HG02885 (cell line): ENCODE measurements at regions not wholly inside any gene's neighbourhood (a gene's known extent, or its start where the extent isn't known, plus 50 kb on each side); places are given as distances from the start of the nearest gene placed in this dataset.
"Not testable (repeated sequence)": the region's sequence is repeated elsewhere in the genome, so short reads cannot be mapped to it uniquely, and the experiment has no call there.

Source experiments
- ATAC-seq: cut with Tn5 transposase; IDR thresholded peaks from one replicate; pipeline ENCODE4 v1.9.1; 2021; ENCODE audit warnings: mild to moderate bottlenecking; ENCODE audit not compliant: unreplicated experiment, poor library complexity

DNA sequence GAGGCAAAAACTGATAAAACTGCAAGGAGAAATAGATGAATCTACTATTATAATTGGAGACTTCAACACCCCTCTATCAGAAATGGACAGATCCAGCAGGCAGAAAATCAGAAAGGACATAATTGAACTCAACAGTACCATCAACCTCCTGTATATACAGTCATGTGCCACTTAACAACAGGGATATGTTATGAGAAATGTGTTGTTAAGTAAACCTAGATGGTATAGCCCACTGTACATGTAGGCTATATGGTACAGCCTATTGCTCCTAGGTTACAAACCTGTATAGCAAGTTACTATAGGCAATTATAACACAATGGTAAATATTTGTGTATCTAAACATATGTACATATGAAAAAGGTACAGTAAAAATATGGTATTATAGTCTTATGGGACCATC is 66.8 kb upstream of the PHF21A start:
- ATAC-seq, result no peak

DNA sequence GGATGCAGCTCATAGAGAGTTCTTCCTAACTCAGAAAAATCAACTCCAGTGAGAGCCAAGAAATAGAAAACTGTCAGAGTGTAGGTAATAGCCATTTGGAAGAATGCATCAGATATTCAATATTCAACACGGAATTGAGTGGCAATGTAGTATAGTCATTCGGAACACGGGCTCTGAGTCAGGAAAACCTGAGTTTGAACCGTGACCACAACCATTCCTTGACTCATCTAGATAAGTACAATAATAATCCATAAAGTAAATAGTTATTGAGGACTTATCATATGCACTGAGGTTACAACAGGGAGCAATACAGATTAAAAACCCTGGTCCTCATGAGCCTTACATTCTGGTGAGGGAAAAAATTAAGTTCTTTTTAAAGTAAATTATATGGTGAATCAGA is 62.6 kb upstream of the PHF21A start:
- ATAC-seq, result no peak

DNA sequence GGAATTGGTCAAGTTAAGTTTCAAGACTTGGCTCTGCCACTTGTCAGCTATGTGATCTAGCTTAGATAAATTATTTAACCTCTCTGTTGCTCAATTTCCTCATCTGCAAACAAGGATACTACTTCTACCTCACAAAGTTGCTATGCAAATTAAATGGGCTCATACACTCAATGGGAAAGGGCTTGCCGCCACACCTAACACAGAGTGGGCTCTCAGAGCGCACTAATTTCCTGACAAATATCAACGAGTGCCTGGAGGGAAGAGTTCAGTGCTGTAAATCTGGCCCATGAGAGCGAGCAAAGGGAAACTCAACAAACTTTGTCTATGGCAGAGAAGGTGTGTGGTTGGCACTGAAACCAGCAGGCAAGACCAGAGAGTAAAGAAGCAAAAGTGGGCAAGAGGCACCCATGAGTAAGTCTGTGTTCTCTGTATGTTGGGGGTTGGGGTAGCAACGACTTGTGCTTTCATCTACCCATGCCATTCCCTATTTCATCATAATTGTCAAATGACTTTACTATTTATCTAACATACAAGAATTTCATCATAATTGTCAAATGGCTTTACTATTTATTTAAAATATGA is 60.7 kb upstream of the PHF21A start:
- no peak for ATAC-seq

DNA sequence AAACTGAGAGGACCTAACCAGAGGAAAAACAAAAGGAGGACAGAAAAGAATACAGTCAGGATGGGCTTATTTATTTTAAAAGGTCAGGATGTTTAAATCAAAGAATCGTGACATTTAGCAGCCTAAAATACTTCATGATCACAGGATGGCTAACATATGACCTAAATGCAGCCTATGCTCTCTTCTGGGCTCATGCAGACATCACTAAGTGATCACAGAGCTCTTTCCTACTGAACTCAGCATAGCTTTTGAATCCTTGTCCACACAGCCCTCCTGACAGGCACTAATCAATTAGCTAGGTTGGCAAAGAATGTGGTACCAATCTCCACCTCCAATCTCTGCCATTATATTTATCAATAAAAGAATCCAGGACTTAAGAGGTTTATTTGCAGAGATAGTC is 60.1 kb upstream of the PHF21A start:
- ATAC-seq, result no peak

DNA sequence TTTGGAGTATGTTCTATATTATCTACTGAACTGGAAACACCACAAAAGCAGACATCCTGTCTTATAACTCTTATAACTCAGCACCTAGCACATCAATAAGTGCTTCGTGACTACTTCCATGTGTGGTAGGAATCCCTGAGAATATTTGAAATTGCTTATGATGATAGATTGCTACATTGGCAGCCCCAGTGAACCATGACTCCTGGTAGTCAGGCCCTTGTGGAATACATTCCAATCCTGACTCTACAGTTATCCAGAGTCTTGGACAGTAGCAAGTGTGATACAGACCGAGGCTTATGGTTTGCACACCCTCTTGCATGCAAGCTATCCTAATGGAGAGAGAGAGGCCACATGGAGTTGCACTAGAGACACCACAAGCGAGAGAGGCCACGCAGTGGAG is 59.5 kb upstream of the PHF21A start:
- ATAC-seq, result no peak

DNA sequence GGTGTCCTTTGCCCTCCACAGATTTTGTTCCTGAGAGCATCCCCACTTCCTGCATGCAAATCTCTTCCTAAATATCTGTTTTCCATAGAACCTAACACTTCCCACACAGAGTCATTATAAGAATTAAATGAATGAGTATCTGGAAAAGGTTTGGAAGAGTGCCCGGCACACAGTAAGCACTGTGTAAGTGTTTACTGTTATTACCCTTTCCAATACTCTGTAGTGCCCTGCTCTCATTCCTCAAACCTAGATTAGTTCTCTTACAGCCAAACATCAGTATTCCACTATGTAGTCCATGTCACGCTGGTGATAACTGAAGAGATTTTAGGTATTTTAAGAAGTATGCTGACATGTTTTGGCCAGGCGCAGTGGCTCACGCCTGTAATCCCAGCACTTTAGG is 57.3 kb upstream of the PHF21A start:
- ATAC-seq, result no peak

DNA sequence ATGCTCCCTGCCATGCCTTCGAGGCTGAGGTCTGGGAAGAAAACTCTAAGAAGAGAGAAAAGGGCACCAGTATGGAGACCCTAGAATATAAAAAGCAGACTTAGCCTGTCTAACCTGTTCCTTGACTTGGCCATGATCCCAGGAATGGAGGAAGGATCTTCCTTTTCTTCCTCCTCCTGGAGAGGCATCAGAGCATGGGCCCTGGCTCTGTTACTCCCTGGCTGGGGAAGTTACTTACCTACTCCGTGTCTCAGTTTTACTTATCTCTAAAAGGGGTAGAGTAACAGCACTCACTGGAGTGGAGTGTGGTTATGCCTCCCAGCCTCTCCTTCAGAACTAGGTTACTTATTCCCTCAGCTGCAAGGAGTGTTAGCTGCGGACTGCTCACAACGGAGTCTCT is 55.2 kb upstream of the PHF21A start:
- no peak for ATAC-seq

DNA sequence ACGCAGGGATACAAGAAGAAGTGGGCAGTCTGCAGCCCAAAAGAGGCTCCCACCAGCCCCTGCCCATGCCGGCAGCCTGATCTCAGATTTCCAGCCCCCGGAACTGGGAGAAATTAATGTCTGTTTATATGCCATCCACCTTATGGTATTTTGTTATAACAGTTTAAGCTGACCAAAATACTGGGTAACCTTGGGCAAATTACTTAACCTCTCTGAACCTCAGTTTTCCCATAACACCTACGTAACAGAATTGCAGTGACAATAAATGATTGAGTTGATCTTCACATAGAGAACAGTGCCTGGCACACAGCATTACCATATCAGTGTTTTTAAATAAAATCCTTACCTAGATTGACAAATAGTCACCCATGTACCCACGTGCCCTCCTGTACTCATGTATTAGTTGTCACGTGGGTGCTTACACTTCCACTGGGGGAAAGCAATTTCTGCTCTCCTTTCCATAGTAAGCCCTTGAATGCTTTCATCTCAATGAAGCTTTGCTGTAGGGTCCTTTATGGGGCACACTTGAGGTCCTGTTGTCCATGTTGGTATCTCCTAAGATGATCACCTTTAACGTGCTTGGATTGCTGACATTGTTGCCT is 54.2 kb upstream of the PHF21A start:
- no peak for ATAC-seq

DNA sequence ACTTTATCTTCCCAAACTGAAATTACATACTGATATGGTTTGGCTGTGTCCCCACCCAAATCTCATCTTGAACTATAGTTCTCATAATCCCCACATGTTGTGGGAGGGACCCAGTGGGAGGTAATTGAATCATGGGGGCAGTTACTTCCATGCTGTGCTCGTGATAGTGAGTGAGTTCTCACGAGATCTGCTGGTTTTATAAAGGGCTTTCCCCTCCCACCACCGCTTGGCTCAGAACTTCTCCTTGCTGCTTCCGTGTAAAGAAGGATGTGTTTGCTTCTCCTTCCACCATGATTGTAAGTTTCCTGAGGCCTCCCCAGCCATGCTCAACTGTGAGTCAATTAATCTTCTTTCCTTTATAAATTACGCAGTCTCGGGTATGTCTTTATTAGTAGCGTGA is 50.4 kb upstream of the PHF21A start:
- ATAC-seq, result not testable (repeated sequence)
